Tibial nerve (tissue), 4 donors: ENCODE measurements at regions not wholly inside any gene's neighbourhood (a gene's known extent, or its start where the extent isn't known, plus 50 kb on each side); places are given as distances from the start of the nearest gene placed in this dataset.

ENCODE experiments used
- CTCF ChIP-seq, 5 experiments: fragments of 200-600 bp in 3 of 5; fragments of 450-650 bp in 2 of 5; sonication (generic) in 3 of 5; IDR thresholded peaks; one replicate each; pipeline ENCODE4 v1.5.1; 2016 to 2019; ENCODE audit warnings: antibody characterized with exemption in 5 of 5, mild to moderate bottlenecking in 3 of 5, moderate library complexity in 2 of 5
- EP300 ChIP-seq, 2 donors: sonication (generic); formaldehyde crosslinking; IDR thresholded peaks; one replicate each; pipeline ENCODE4 v1.6.1; 2017; ENCODE audit warnings: antibody characterized with exemption in 2 of 2, mild to moderate bottlenecking in 1 of 2
- POLR2A ChIP-seq, 2 donors: fragments of 450-650 bp; IDR thresholded peaks; one replicate each; pipeline ENCODE4 v1.6.1; 2017; ENCODE audit warnings: antibody characterized with exemption in 2 of 2, mild to moderate bottlenecking in 2 of 2, moderate library complexity in 2 of 2

GRCh38 chr15:70584838-70585706, 178.3 kb downstream of the UACA start:
- peak; percentile 18 to 64 (median 38) for TF ChIP-seq CTCF (IDR thresholded peaks at IDR 0.05)
- no peak for TF ChIP-seq POLR2A (IDR thresholded peaks at IDR 0.05)
- TF ChIP-seq EP300 (IDR thresholded peaks at IDR 0.05), result no peak
